ENCODE measurements at regions not wholly inside any gene's neighbourhood (a gene's known extent, or its start where the extent isn't known, plus 50 kb on each side); places are given as distances from the start of the nearest gene placed in this dataset.

GRCh38 chr14:46147024-46147423 is 504.6 kb downstream of the RPL10L start (continued):
- TF ChIP-seq BRF2 (IDR thresholded peaks at IDR 0.05; ENCODE audit: borderline replicate concordance, insufficient read depth, insufficient read length) (no peak), ZNF134 (CRISPR knock-in tag; conservative IDR thresholded peaks at IDR 0.05) (no peak), ZBTB33 (CRISPR knock-in tag; IDR thresholded peaks at IDR 0.05) (no peak)

- DNase-seq (ENCODE audit: extremely low read depth in 1 of 4, low spot score in 3 of 4) (no peak), FAIRE-seq (no peak), ATAC-seq (no peak)
- no TSS peak for BruUV-seq (replicated peaks)
- Histone ChIP-seq H3K36me3 (ENCODE audit: control insufficient read depth, insufficient read depth, low read length) (no peaks in the 10 kb centered on the region), H3K9me3 (replicated peaks; ENCODE audit: control insufficient read depth, insufficient read depth, low read depth, low read length) (no peaks in the 10 kb centered on the region), H3K27me3 (ENCODE audit: control insufficient read depth in 2 of 2, insufficient read depth in 2 of 2, low read length in 2 of 2) (no peaks in the 10 kb centered on the region), H4K20me1 (replicated peaks; ENCODE audit: control insufficient read depth, insufficient read depth, low read length) (no peaks in the 10 kb centered on the region), H3K27ac (ENCODE audit: extremely low read depth, low read depth, low read length) (no peak overlapping the region), H3K9me1 (ENCODE audit: control insufficient read depth, insufficient read depth, low read length) (no peaks in the 10 kb centered on the region), H2AFZ (ENCODE audit: low read depth, low read length) (no peak overlapping the region), H3K4me1 (replicated peaks in 1 of 2; ENCODE audit: control insufficient read depth in 2 of 2, insufficient read depth in 2 of 2, low read length in 2 of 2) (no peaks in the 10 kb centered on the region), H3K4me3 (no peak overlapping the region), H3K79me2 (ENCODE audit: control insufficient read depth, insufficient read depth, low read length) (no peaks in the 10 kb centered on the region), H3K9ac (ENCODE audit: insufficient read depth in 1 of 2, low read depth in 2 of 2, low read length in 2 of 2) (no peak overlapping the region), H3K4me2 (ENCODE audit: insufficient read depth, low read length) (no peak overlapping the region)
- CTCF ChIA-PET (ENCODE audit: low intra/inter-chr PET ratio) = no interaction called here
- intact Hi-C loops (cut with micrococcal nuclease) = no loop called here
- WGBS (ENCODE audit: insufficient coverage, low coverage, missing lambda C conversion rate) = 0% methylated on average over 2 of the region's 2 CpGs
- POLR2A ChIA-PET = no interaction called here
- in situ Hi-C loops (cut with MboI) = no loop called here
- TF ChIP-seq SMARCB1 (IDR thresholded peaks at IDR 0.05; ENCODE audit: insufficient read length, low read depth) (no peak), NCOA1 (IDR thresholded peaks at IDR 0.05; ENCODE audit: low read depth) (no peak), MED1 (CRISPR knock-in tag; IDR thresholded peaks at IDR 0.05; ENCODE audit: borderline replicate concordance) (no peak), LEF1 (IDR thresholded peaks at IDR 0.05) (no peak), BRCA1 (IDR thresholded peaks at IDR 0.05) (no peak), BRCA1 (CRISPR knock-in tag; IDR thresholded peaks at IDR 0.05) (no peak), CSDE1 (IDR thresholded peaks at IDR 0.05) (no peak), SNRNP70 (optimal IDR thresholded peaks at IDR 0.05; ENCODE audit: low read depth, low read length) (no peak), BCOR (IDR thresholded peaks at IDR 0.05) (no peak), ZNF589 (CRISPR knock-in tag; IDR thresholded peaks at IDR 0.05; ENCODE audit: low read depth) (no peak), RBM15 (IDR thresholded peaks at IDR 0.05; ENCODE audit: insufficient read depth, low read length) (no peak)
- TF ChIP-seq, protein P1, sequence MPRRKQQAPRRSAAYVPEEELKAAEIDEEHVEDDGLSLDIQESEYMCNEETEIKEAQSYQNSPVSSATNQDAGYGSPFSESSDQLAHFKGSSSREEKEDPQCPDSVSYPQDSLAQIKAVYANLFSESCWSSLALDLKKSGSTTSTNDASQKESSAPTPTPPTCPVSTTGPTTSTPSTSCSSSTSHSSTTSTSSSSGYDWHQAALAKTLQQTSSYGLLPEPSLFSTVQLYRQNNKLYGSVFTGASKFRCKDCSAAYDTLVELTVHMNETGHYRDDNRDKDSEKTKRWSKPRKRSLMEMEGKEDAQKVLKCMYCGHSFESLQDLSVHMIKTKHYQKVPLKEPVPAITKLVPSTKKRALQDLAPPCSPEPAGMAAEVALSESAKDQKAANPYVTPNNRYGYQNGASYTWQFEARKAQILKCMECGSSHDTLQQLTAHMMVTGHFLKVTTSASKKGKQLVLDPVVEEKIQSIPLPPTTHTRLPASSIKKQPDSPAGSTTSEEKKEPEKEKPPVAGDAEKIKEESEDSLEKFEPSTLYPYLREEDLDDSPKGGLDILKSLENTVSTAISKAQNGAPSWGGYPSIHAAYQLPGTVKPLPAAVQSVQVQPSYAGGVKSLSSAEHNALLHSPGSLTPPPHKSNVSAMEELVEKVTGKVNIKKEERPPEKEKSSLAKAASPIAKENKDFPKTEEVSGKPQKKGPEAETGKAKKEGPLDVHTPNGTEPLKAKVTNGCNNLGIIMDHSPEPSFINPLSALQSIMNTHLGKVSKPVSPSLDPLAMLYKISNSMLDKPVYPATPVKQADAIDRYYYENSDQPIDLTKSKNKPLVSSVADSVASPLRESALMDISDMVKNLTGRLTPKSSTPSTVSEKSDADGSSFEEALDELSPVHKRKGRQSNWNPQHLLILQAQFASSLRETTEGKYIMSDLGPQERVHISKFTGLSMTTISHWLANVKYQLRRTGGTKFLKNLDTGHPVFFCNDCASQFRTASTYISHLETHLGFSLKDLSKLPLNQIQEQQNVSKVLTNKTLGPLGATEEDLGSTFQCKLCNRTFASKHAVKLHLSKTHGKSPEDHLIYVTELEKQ (CRISPR knock-in tag; IDR thresholded peaks at IDR 0.05) = no peak
These were observed 511.1 kb downstream of the RPL10L start for GRCh38 chr14:46140445-46140844.
